Stimulated activated CD4-positive, alpha-beta T cell treated with anti-CD3 and anti-CD28 coated beads, Interleukin-15, amount 100 ng/mL, for 1 hour (primary cell): ENCODE measurements at regions not wholly inside any gene's neighbourhood (a gene's known extent, or its start where the extent isn't known, plus 50 kb on each side); places are given as distances from the start of the nearest gene placed in this dataset.

Experiments used
- DNase-seq, 2 donors: peaks; one replicate each; pipeline ENCODE4 v3.0.0-alpha.2; 2020; ENCODE audit warnings: low read depth in 1 of 2, low spot score in 1 of 2

DNA sequence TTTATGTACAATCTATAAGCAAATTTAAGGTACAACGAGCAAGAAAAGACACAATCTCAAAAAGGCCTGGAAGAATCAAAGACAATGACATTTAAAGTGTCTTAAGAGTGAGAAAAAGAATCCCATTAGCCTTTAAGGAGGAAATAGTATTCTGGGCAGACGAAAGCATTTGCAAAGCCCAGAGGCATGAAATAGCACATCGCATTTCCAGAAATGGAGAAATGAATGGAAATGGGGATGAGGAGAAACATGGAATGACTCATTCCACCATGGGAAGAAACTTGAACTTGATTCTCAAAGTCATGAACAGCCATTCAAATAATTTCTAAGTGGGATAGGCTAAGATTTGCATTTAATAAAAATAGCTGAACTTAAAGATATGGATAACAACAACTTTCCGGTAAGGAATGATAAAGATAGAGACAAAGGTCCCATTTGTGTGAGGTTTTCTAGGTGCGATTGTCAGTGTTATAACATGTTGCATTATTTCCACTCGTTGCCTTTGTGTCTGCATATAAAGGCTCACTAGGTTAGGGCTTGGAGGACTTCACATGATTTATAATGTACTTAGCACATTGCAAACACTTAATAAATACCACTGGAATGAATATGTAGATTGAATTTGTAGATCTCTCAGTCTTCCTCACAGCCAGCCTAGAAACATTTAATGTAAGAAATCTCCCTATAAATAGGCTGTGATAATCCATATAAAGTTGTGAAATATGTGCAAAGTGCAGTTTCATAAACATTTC, 310.3 kb upstream of the KLF6 start:
- no peak for DNase-seq

GRCh38 chr10:4094751-4095150, 309.7 kb upstream of the KLF6 start:
- DNase-seq = no peak

DNA sequence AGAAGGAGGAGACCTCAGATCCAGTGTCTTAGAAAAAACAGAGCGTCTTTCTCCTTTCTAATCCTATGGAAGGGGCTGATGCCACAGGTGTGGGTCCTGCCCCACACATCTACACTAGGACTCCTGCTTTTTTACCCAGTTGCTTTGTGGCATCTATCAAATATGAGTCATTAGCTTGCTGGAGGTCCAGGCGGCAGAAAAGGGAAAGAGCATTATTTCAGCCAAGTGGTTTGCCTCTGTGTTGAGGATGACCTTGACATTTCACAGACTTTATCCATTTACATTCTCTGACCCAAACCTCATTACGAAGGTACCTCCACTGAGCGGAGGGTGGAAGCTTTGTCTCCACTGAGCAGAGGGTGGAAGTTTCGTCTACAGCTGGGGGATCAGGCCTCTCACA, 308.4 kb upstream of the KLF6 start:
- DNase-seq = no peak

- peak in 1 of 2 donors; percentile 14 for DNase-seq
Measured at GRCh38 chr10:4088354-4089066, 303.5 kb upstream of the KLF6 start.

DNA sequence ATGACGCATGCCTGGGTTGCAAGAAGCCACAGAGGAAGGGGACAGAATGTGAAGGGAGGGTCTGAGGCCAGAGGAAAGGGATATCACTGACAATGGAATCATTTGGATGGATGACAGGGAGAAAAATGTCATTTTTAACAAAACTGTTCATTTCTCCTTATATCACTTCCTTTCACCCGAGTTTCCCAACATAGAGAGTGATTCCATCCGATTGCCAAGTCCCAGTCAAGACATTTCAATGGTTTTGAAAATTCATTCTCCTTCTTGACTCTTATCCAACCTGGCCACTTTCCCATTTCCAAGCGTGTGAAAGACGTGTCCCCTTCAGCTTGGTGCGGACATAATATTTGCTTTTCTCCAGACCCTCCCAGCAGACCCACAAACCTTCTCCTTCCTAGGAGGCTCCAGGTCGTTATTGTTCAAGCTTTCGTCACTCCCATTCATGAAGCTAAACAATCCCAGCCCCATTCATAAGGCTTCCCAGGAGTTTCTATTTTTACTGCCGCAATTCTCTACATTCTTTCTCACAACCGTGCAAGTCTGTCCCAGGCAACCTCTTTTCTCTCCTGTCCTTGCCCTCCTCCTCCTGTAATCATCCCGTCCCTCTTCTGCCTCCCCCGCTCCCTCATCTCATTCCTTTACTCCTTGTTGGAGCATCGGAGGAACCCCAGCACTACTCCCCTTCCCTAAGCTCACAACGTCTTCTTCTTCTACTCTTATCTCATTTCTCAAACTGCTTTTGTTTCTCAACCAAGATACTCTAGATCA, 301.3 kb upstream of the KLF6 start:
- DNase-seq = no peak

GRCh38 chr10:4083509-4084003, 298.5 kb upstream of the KLF6 start:
- DNase-seq = no peak

- no peak for DNase-seq
Measured at GRCh38 chr10:4082861-4083260, 297.9 kb upstream of the KLF6 start.

DNA sequence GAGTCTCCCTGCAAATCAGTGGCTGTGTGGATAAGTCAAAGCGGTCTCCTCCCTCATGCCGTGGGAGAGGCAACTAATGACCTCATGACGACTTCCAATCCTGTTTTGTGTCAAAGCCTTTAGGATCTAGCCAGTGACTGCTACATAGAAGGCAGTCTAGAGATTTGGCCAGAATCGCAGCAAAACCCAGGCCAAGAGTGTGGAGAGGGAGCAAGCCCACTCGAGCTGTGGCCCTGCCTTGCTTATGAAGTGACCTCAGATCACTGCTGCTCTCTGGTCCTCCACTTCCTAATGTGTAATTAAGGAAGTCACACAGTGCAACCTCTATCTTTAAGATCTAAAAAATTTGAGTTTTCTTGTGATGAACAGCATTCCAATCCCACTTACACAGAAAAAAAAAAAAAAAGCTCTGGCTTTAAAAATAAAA, 296.7 kb upstream of the KLF6 start:
- no peak for DNase-seq

DNA sequence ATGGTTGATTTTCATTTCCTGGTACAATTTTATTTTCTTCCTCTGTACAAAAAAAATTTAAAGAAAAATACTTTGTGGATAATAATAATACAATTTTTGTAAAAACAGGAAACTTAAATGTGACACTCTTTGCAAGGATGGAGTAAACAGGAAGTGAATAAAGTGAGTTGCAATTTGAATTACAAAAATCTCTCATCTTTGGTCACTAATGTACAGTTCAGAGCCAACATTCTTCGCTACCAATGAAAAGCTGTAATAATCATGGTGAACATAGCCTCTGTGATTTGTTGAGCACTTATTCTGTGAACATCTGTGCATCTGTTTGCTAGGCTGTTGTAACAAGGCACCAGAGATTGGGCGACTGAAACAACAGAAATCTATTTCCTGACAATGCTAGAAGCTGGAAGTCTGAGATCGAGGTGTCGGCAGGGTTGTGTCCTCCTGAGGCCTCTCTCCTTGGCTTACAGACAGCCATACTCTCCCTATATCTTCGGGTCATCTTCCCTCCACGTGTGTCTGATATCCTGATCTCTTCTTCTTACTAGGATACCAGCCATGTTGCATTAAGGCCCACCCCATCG, 295.3 kb upstream of the KLF6 start:
- DNase-seq = no peak

GRCh38 chr10:4079803-4080202, 294.8 kb upstream of the KLF6 start:
- DNase-seq = no peak

DNA sequence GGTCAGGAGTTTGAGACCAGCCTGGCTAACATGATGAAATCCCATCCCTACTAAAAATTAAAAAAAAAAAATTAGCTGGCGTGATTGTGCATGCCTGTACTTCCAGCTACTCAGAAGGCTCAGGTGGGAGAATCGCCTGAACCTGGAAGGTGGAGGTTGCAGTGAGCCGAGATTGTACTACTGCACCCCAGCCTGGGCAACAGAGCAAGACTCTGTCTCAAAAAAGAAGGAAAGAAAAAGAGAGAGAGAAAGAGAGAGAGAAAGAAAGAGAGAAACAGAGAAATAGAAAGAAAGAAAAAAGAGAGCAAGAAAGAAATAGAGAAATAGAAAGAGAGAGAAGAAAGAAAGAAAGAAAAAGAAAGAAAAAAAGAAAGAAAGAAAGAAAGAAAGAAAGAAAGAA, 292.8 kb upstream of the KLF6 start:
- no peak for DNase-seq

GRCh38 chr10:4076983-4077382, 292.0 kb upstream of the KLF6 start:
- no peak for DNase-seq

GRCh38 chr10:4075443-4075842, 290.4 kb upstream of the KLF6 start:
- no peak for DNase-seq

GRCh38 chr10:4074545-4075407, 289.8 kb upstream of the KLF6 start:
- no peak for DNase-seq

DNA sequence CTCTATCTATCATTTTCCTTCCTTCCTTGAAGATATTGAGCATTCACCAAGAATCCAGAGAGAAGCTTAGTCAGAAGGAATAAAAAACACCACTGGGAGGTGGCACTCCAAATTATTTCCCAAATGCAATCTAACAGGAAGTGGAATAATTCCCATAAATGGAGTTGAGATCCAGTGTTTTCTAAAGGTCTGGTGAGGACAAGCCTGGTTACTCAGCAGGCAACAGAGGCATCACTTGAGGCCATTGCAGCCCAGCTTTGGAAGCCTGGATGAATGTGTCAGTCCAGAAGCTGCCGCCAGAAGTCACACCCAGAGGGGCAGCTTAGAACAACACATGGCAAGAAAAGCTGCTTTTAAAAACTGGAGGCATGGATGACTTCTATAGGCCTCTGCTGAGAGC, 288.9 kb upstream of the KLF6 start:
- no peak for DNase-seq

DNA sequence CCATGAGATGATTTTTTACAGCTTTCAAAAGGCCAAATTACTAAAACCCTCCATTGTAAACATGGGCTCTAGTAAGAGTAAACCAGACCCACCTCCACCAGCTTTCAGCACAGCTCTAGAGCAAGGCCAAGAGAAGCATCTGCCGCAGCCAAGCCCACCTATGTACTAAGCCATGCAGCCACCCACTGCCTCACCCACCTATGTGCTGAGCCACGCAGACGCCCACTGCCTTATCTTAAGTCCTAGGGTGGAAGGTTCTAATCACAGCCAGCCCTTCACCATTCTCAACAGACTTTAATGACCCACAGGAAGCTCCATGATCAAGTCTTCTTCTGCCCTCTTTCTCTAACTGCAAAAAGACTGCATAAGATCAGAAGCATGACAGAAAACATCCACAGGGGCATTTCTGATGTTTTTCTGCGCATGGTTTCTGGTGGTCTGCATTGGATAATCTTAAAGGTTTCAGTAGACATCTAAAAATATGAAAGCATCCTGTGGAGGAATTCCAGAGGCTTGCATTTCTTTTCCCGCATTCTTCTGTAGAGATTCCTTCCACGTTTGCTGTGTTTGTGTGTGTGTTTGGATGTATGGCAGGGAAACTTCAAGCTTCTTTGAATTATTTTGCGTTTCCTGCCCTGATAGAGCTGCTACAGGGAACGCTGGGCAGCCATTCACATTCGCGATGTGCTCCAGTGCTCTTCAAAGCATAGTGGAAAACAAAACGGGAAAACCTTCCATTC, 286.1 kb upstream of the KLF6 start:
- DNase-seq = no peak

DNA sequence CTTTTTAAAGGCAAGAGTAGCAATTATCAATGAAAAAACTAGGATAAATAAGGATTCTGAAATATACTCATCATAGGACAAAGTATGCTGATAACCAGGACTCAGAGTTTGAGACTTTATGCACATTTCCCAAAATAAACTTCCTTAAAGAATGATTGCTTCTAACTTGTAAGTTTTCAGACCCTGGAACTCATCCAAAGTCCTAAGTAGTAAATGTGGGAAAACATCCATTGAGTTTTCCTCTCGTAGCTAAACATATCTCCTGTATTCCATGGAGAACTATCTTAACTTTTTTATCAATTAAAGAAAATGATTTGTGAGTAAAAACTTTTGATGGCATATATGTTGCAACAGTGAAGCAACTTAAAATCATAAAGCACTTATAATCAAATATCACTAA, 285.2 kb upstream of the KLF6 start:
- no peak for DNase-seq

GRCh38 chr10:4069491-4069890, 284.5 kb upstream of the KLF6 start:
- DNase-seq = no peak

DNA sequence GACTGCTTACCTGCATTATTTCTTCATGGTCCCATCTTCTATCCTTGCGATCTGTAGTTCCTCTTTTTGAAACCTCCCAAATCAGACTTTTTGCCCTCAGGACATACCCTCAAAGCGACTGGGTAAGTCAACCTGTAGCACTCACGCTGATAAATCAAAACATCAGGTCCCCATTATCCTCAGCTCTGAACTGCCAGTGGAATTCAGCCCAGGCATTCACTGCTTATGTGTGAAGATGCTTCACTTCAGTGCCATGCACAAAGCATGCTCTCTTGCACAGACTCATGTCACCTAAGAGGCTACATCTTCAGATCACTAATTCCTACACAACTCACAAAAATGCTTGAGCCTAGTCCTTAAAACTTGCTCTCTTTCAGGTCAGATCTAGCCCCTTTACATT, 283.6 kb upstream of the KLF6 start:
- no peak for DNase-seq
